Endothelial cell of umbilical vein (primary cell): ENCODE measurements at regions not wholly inside any gene's neighbourhood (a gene's known extent, or its start where the extent isn't known, plus 50 kb on each side); places are given as distances from the start of the nearest gene placed in this dataset.

ENCODE experiments used
- BruUV-seq: library from RNA; stranded (reverse); fragments of 400-500 nt; replicated peaks from 2 replicates; lab custom pipeline; 2021; lab: Mats Ljungman, UMichigan
- CTCF ChIA-PET: fragments of 300-600, 350-600 bp; sonication (Branson Sonifier 250); formaldehyde crosslinking; loops from one replicate; lab custom pipeline; 2021; ENCODE audit warnings: antibody characterized with exemption, inconsistent platforms; lab: Charles Lee
- POLR2A ChIA-PET: fragments of 300-600, 350-600 bp; sonication (Branson Sonifier 250); formaldehyde crosslinking; loops from one replicate; lab custom pipeline; 2021; ENCODE audit warnings: antibody characterized with exemption, inconsistent platforms; lab: Charles Lee
- DNase-seq: peaks from one replicate; pipeline ENCODE4 v3.0.0-alpha.2; 2011; ENCODE audit warnings: low read depth, low spot score
- FAIRE-seq: peaks from 2 replicates; lab custom pipeline; 2011; peaks lifted over from hg19 to GRCh38; lab: Jason Lieb, UNC
- H2AFZ ChIP-seq: 2 replicates; pipeline ENCODE4 v1.6.0; 2012; ENCODE audit warnings: low read depth, low read length, control low read depth, inconsistent platforms
- H3K27ac ChIP-seq: 2 replicates; pipeline ENCODE4 v1.5.1; 2011; ENCODE audit warnings: low read depth, mild to moderate bottlenecking, control low read depth, low read length, moderate library complexity; ENCODE audit not compliant: insufficient read depth
- H3K27me3 ChIP-seq, 2 experiments: 2 replicates each; pipeline versions ENCODE4 v1.6.0 to v1.6.1; 2011; ENCODE audit warnings: low read length in 2 of 2, mixed read lengths in 1 of 2; ENCODE audit not compliant: control insufficient read depth in 2 of 2, insufficient read depth in 2 of 2
- H3K36me3 ChIP-seq, 2 experiments: 2 replicates in 1 of 2; 3 replicates in 1 of 2; pipeline ENCODE4 v1.5.1; 2011; ENCODE audit warnings: low read length in 2 of 2, mild to moderate bottlenecking in 1 of 2, moderate library complexity in 1 of 2; ENCODE audit not compliant: control insufficient read depth in 2 of 2, insufficient read depth in 2 of 2; ENCODE audit errors: extremely low read depth in 1 of 2
- H3K4me1 ChIP-seq: 3 replicates; pipeline ENCODE4 v1.5.1; 2011; ENCODE audit warnings: mild to moderate bottlenecking, low read length; ENCODE audit not compliant: control insufficient read depth, insufficient read depth; ENCODE audit errors: extremely low read depth
- H3K4me2 ChIP-seq: 2 replicates; pipeline ENCODE4 v1.6.1; 2011; ENCODE audit warnings: low read length, control low read depth, mixed read lengths; ENCODE audit not compliant: insufficient read depth
- H3K4me3 ChIP-seq, 3 experiments: fragments of 200-600 bp in 1 of 3; sonication (generic), shearing (Covaris generic) in 1 of 3; replicated peaks in 1 of 3; 2 replicates each; pipeline ENCODE4 v1.5.1; 2011 to 2016; ENCODE audit warnings: control low read depth in 3 of 3, low read length in 3 of 3, mild to moderate bottlenecking in 2 of 3, inconsistent platforms in 1 of 3, low read depth in 1 of 3, moderate library complexity in 1 of 3; ENCODE audit not compliant: insufficient read depth in 1 of 3
- H3K79me2 ChIP-seq: 2 replicates; pipeline ENCODE4 v1.6.0; 2012; ENCODE audit warnings: low read length, inconsistent platforms; ENCODE audit not compliant: control insufficient read depth, insufficient read depth
- H3K9ac ChIP-seq: replicated peaks from 2 replicates; pipeline ENCODE3; 2011; ENCODE audit warnings: low read length, control low read depth; ENCODE audit not compliant: insufficient read depth; ENCODE audit errors: extremely low read depth
- H3K9me1 ChIP-seq: replicated peaks from 3 replicates; pipeline ENCODE4 v1.6.0; 2011; ENCODE audit warnings: mild to moderate bottlenecking, low read length; ENCODE audit not compliant: control insufficient read depth, insufficient read depth; ENCODE audit errors: extremely low read depth
- H3K9me3 ChIP-seq: replicated peaks from 2 replicates; pipeline ENCODE4 v1.5.1; 2012; ENCODE audit warnings: low read length, inconsistent platforms; ENCODE audit not compliant: control insufficient read depth, insufficient read depth
- H4K20me1 ChIP-seq: replicated peaks from 2 replicates; pipeline ENCODE3; 2011; ENCODE audit warnings: mild to moderate bottlenecking, low read length; ENCODE audit not compliant: control insufficient read depth, insufficient read depth; ENCODE audit errors: extremely low read depth
- CTCF ChIP-seq, 2 donors: IDR thresholded peaks; 1 replicate in 1 of 2; 2 replicates in 1 of 2; pipeline ENCODE4 v1.5.1; 2011; ENCODE audit warnings: low read length in 2 of 2, mild to moderate bottlenecking in 2 of 2, moderate library complexity in 2 of 2, control low read depth in 1 of 2, inconsistent platforms in 1 of 2, low read depth in 1 of 2; ENCODE audit not compliant: insufficient read depth in 1 of 2; ENCODE audit errors: extremely low read depth in 1 of 2
- EZH2 ChIP-seq: IDR thresholded peaks from 2 replicates; pipeline ENCODE4 v1.6.1; 2012; ENCODE audit warnings: borderline replicate concordance, low read depth, mild to moderate bottlenecking, moderate library complexity, low read length, inconsistent platforms; ENCODE audit not compliant: severe bottlenecking
- FOS ChIP-seq: IDR thresholded peaks from 2 replicates; pipeline ENCODE4 v1.6.1; 2011; ENCODE audit warnings: mild to moderate bottlenecking, low read length, moderate library complexity, borderline replicate concordance; ENCODE audit not compliant: insufficient read depth
- GATA2 ChIP-seq: IDR thresholded peaks from 2 replicates; pipeline ENCODE4 v1.7.0; 2011; ENCODE audit warnings: low read depth, mild to moderate bottlenecking, moderate library complexity, mixed read lengths, low read length; ENCODE audit not compliant: insufficient read length, insufficient read depth
- JUN ChIP-seq: IDR thresholded peaks from 2 replicates; pipeline ENCODE4 v1.6.1; 2011; ENCODE audit warnings: borderline replicate concordance, low read depth; ENCODE audit not compliant: insufficient read length, insufficient read depth
- MAX ChIP-seq: IDR thresholded peaks from 2 replicates; pipeline ENCODE4 v1.6.1; 2011; ENCODE audit not compliant: insufficient read depth, insufficient read length
- MYC ChIP-seq: IDR thresholded peaks from one replicate; pipeline ENCODE4 v1.6.1; 2011; ENCODE audit warnings: mild to moderate bottlenecking, low read depth, low read length
- POLR2A ChIP-seq: IDR thresholded peaks from 2 replicates; pipeline ENCODE4 v1.6.1; 2012; ENCODE audit warnings: low read depth, mild to moderate bottlenecking, control low read depth, low read length
- POLR2AphosphoS5 ChIP-seq: IDR thresholded peaks from 2 replicates; pipeline ENCODE4 v1.6.1; 2012; ENCODE audit warnings: low read depth, mild to moderate bottlenecking, control low read depth, low read length, moderate library complexity; ENCODE audit not compliant: insufficient read depth
- dilution Hi-C: fragments of 300-500 bp; cut with MboI; formaldehyde crosslinking; loops from one replicate; pipeline ENCODE4 v1.15.0; 2019; ENCODE audit warnings: low sequenced_read_pairs; ENCODE audit not compliant: extremely low pct_ligation_motif_present
- intact Hi-C: fragments of 100-400 bp; cut with micrococcal nuclease; formaldehyde crosslinking; loops from one replicate; pipeline ENCODE4 v1.10.0; 2022

- no peaks in the 10 kb centered on the region for H4K20me1 ChIP-seq
- BruUV-seq = no TSS peak
- FAIRE-seq (no peak), DNase-seq (no peak)
- H3K4me1 ChIP-seq = peaks cover 11% of the 10 kb centered on the region
- no peaks in the 10 kb centered on the region for H3K36me3 ChIP-seq
- H3K27me3 ChIP-seq = no peaks in the 10 kb centered on the region
- no peak overlapping the region for H3K27ac ChIP-seq
- H2AFZ ChIP-seq = no peak overlapping the region
- ChIA-PET CTCF (interaction anchor here (1.2 kb wide), 1 partner anchor 11 kb away, joined by 4 read pairs; no protein-coding TSS in a partner anchor), POLR2A (no interaction called here)
- no peaks in the 10 kb centered on the region for H3K9me1 ChIP-seq
- H3K9ac ChIP-seq = no peak overlapping the region
- H3K4me3 ChIP-seq = no peak overlapping the region
- dilution Hi-C loops (no loop called here), intact Hi-C loops (no loop called here)
- no peak overlapping the region for H3K4me2 ChIP-seq
- TF ChIP-seq CTCF (IDR thresholded peaks at IDR 0.05; ENCODE audit: extremely low read depth in 1 of 2, insufficient read depth in 1 of 2, low read depth in 1 of 2, low read length in 2 of 2) (no peak), EZH2 (no peak), POLR2AphosphoS5 (no peak), GATA2 (no peak), POLR2A (no peak), MYC (no peak), JUN (no peak), MAX (no peak), FOS (no peak)
- no peaks in the 10 kb centered on the region for H3K79me2 ChIP-seq
- H3K9me3 ChIP-seq = no peaks in the 10 kb centered on the region
These were observed 68.0 kb upstream of the BACH1 start for GRCh38 chr21:29230551-29231261.
